NCI-H2107 (cell line): ENCODE measurements at regions not wholly inside any gene's neighbourhood (a gene's known extent, or its start where the extent isn't known, plus 50 kb on each side); places are given as distances from the start of the nearest gene placed in this dataset.

ENCODE experiments used
- DNase-seq: peaks from one replicate; lab custom pipeline; 2025; lab: John Stamatoyannopoulos, UW

GRCh38 chr7:8379264-8379663 lies 54.1 kb upstream of the NXPH1 start:
- peak; percentile 68 for DNase-seq

- DNase-seq, result no peak
Observed at GRCh38 chr7:8380130-8380529, 53.3 kb upstream of the NXPH1 start.

GRCh38 chr7:8382004-8382730 lies 51.2 kb upstream of the NXPH1 start:
- no peak for DNase-seq
